Esophagus squamous epithelium (tissue), 5 donors: ENCODE measurements at regions not wholly inside any gene's neighbourhood (a gene's known extent, or its start where the extent isn't known, plus 50 kb on each side); places are given as distances from the start of the nearest gene placed in this dataset.

Experiments
- DNase-seq: peaks from one replicate; lab custom pipeline; 2025; lab: John Stamatoyannopoulos, UW
- H3K27ac ChIP-seq, 4 donors: fragments of 200-600 bp; sonication (generic); one replicate each; pipeline ENCODE4 v1.5.1; 2016 to 2019; ENCODE audit warnings: mild to moderate bottlenecking in 1 of 4
- H3K27me3 ChIP-seq, 4 donors: fragments of 200-600 bp; sonication (generic); 1 replicate in 3 of 4; 2 replicates in 1 of 4; pipeline versions ENCODE4 v1.5.1 to v1.6.0; 2017 to 2021; ENCODE audit warnings: antibody characterized with exemption in 1 of 4
- H3K36me3 ChIP-seq, 3 donors: fragments of 200-600 bp; sonication (generic); one replicate each; pipeline ENCODE4 v1.5.1; 2016 to 2019
- H3K4me1 ChIP-seq, 3 donors: fragments of 200-600 bp; sonication (generic); one replicate each; pipeline ENCODE4 v1.5.1; 2017 to 2019
- H3K4me3 ChIP-seq, 4 donors: fragments of 200-600 bp; sonication (generic); 1 replicate in 3 of 4; 2 replicates in 1 of 4; pipeline ENCODE4 v1.5.1; 2016 to 2019; ENCODE audit warnings: mild to moderate bottlenecking in 2 of 4, moderate library complexity in 1 of 4
- H3K9me3 ChIP-seq, 3 donors: fragments of 200-600 bp; sonication (generic); one replicate each; pipeline ENCODE4 v1.5.1; 2016 to 2019
- CTCF ChIP-seq, 6 experiments: fragments of 450-650 bp in 4 of 6; fragments of 200-600 bp in 2 of 6; sonication (generic) in 2 of 6; IDR thresholded peaks; one replicate each; pipeline ENCODE4 v1.5.1; 2016 to 2019; ENCODE audit warnings: antibody characterized with exemption in 6 of 6, mild to moderate bottlenecking in 4 of 6, moderate library complexity in 4 of 6
- POLR2A ChIP-seq, 4 donors: fragments of 450-650 bp; IDR thresholded peaks; one replicate each; pipeline ENCODE4 v1.6.1; 2017; ENCODE audit warnings: antibody characterized with exemption in 4 of 4, mild to moderate bottlenecking in 4 of 4, moderate library complexity in 3 of 4
- WGBS, 2 donors: methylation state at CpG; one replicate each; pipeline ENCODE4 v1.1.5; 2018; 5-methylcytosine and 5-hydroxymethylcytosine counted together
- intact Hi-C: fragments of 100-400 bp; cut with DNase I; formaldehyde crosslinking; loops from one replicate; pipeline ENCODE4 v1.15.0; 2022
- donor health status: DM: yes; HTN: yes; CAD: no.

- no peak for DNase-seq
- 90% methylated on average over 3 of the region's 3 CpGs for WGBS, 2 donors
- TF ChIP-seq POLR2A (IDR thresholded peaks at IDR 0.05) (no peak), CTCF (IDR thresholded peaks at IDR 0.05) (no peak)
- Histone ChIP-seq H3K36me3 (no peaks in the 10 kb centered on the region), H3K4me1 (no peaks in the 10 kb centered on the region), H3K27me3 (no peaks in the 10 kb centered on the region), H3K9me3 (peaks cover 0 to 5% (median 0%) of the 10 kb centered on the region in 3 donors), H3K27ac (no peak overlapping the region), H3K4me3 (no peak overlapping the region)
- intact Hi-C loops = no loop called here
Observed at GRCh38 chr6:97654674-97655073, 371.7 kb upstream of the MMS22L start.

- no peaks in the 10 kb centered on the region for H3K4me1 ChIP-seq
- no peaks in the 10 kb centered on the region for H3K27me3 ChIP-seq
- H3K27ac ChIP-seq = no peak overlapping the region
- peaks cover 0 to under 1% (median 0%) of the 10 kb centered on the region in 3 donors for H3K9me3 ChIP-seq
- no peaks in the 10 kb centered on the region for H3K36me3 ChIP-seq
- DNase-seq = no peak
- H3K4me3 ChIP-seq = no peak overlapping the region
- intact Hi-C loops = no loop called here
- TF ChIP-seq CTCF (IDR thresholded peaks at IDR 0.05) (no peak), POLR2A (IDR thresholded peaks at IDR 0.05) (no peak)
- WGBS, 2 donors = 30 to 36% methylated on average over 1 of the region's 1 CpG
Observed at GRCh38 chr6:97656236-97656635, 373.2 kb upstream of the MMS22L start.

- H3K36me3 ChIP-seq = no peaks in the 10 kb centered on the region
- no peaks in the 10 kb centered on the region for H3K9me3 ChIP-seq
- DNase-seq = no peak
- intact Hi-C loops = no loop called here
- H3K27ac ChIP-seq = no peak overlapping the region
- no peak overlapping the region for H3K4me3 ChIP-seq
- TF ChIP-seq POLR2A (IDR thresholded peaks at IDR 0.05) = no peak
- 55 to 58% methylated on average over 8 of the region's 8 CpGs for WGBS, 2 donors
- no peaks in the 10 kb centered on the region for H3K27me3 ChIP-seq
- no peaks in the 10 kb centered on the region for H3K4me1 ChIP-seq
Observed at GRCh38 chr6:97656706-97657350, 373.8 kb upstream of the MMS22L start.

GRCh38 chr6:97658090-97658489 is 375.1 kb upstream of the MMS22L start:
- intact Hi-C loops = no loop called here
- no peaks in the 10 kb centered on the region for H3K27me3 ChIP-seq
- TF ChIP-seq CTCF (IDR thresholded peaks at IDR 0.05) = no peak
- no peak for TF ChIP-seq POLR2A (IDR thresholded peaks at IDR 0.05)
- WGBS, 2 donors = 38 to 78% methylated on average over 1 to 2 of the region's 2 CpGs
- H3K36me3 ChIP-seq = no peaks in the 10 kb centered on the region
- no peak overlapping the region for H3K4me3 ChIP-seq
- no peak overlapping the region for H3K27ac ChIP-seq
- no peak for DNase-seq
- no peaks in the 10 kb centered on the region for H3K4me1 ChIP-seq
- H3K9me3 ChIP-seq = no peaks in the 10 kb centered on the region

- H3K9me3 ChIP-seq = no peaks in the 10 kb centered on the region
- no peak for DNase-seq
Observed at GRCh38 chr6:97663252-97663651, 380.2 kb upstream of the MMS22L start.

More at GRCh38 chr6:97663252-97663651, 380.2 kb upstream of the MMS22L start:
- no peaks in the 10 kb centered on the region for H3K4me1 ChIP-seq
- H3K36me3 ChIP-seq = no peaks in the 10 kb centered on the region
- H3K4me3 ChIP-seq = no peak overlapping the region
- TF ChIP-seq CTCF (IDR thresholded peaks at IDR 0.05) (no peak), POLR2A (IDR thresholded peaks at IDR 0.05) (no peak)
- no peak overlapping the region for H3K27ac ChIP-seq
- H3K27me3 ChIP-seq = no peaks in the 10 kb centered on the region
- intact Hi-C loops = no loop called here
